BJ (cell line): ENCODE measurements at regions not wholly inside any gene's neighbourhood (a gene's known extent, or its start where the extent isn't known, plus 50 kb on each side); places are given as distances from the start of the nearest gene placed in this dataset.

Experiments used
- CTCF ChIA-PET: fragments of 350-600 bp; formaldehyde crosslinking; extraction: SDS; loops from one replicate; lab custom pipeline; 2021; ENCODE audit warnings: antibody characterized with exemption, inconsistent platforms; lab: Yijun Ruan, JAX
- POLR2A ChIA-PET: fragments of 300-600 bp; sonication (Branson Sonifier 250); formaldehyde crosslinking; extraction: SDS; loops from one replicate; lab custom pipeline; 2021; ENCODE audit warnings: antibody characterized with exemption; lab: Charles Lee
- DNase-seq: peaks from one replicate; pipeline ENCODE4 v3.0.0-alpha.2; 2011; ENCODE audit warnings: low read depth
- H3K27me3 ChIP-seq: 2 replicates; pipeline ENCODE4 v1.6.0; 2011; ENCODE audit warnings: low read length; ENCODE audit not compliant: control insufficient read depth, insufficient read depth
- H3K36me3 ChIP-seq: 2 replicates; pipeline ENCODE4 v1.5.1; 2011; ENCODE audit warnings: low read length; ENCODE audit not compliant: control insufficient read depth, insufficient read depth
- H3K4me3 ChIP-seq: 2 replicates; pipeline ENCODE4 v1.5.1; 2011; ENCODE audit warnings: low read depth, mild to moderate bottlenecking, control low read depth, low read length
- TF ChIP-seq, protein P1 (sequence below): IDR thresholded peaks from 2 replicates; pipeline ENCODE4 v1.5.1; 2011; ENCODE audit warnings: low read depth, mild to moderate bottlenecking, control low read depth, inconsistent platforms, low read length, moderate library complexity; ENCODE audit not compliant: insufficient read depth

DNA sequence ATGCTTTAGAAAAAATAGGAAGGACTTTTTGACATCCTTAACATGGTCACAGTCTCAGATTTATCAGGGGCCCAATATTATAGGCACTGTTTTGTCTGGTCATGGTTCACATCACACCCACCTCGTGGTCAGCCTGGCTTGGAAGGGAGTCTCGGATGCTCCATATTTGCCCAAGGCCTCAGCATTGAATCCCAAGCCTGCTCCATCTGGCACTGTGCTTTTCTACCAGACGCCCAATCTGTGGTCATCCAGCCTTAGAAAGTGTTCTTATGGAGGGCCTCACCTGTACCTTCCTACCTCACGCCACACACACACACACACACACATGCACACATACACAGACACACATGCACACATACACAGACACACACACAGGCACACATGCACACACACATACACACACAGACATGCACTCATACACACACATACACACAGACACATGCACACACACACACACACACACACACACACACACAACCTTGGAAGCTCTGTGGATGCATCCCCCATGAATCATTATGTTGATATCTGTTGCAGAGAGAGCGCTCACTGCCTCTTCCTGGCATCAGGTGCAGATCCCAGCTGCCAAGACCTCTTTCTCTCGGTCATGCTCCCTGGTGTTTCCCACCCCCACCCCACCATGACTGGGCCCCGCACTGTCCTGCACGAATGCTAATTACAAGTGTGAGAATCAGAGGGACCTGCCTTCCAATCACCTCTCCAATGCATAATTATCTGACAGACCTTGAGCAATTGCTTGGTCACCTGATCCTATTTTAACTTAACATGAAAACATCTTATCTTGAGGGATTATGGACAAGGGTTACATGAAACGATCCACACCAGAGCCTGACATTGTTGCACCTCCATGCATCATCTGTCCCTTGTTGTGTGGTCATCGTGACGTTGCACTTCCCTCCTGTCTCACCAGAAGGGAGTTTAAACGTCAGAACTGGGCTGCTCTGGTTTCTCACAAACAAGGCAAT is 122.7 kb upstream of the TMEM72 start:
- Histone ChIP-seq H3K36me3 (no peaks in the 10 kb centered on the region), H3K4me3 (no peak overlapping the region), H3K27me3 (peaks cover 2% of the 10 kb centered on the region; the same call in 1 of the 2 replicates)
- TF ChIP-seq, protein P1, sequence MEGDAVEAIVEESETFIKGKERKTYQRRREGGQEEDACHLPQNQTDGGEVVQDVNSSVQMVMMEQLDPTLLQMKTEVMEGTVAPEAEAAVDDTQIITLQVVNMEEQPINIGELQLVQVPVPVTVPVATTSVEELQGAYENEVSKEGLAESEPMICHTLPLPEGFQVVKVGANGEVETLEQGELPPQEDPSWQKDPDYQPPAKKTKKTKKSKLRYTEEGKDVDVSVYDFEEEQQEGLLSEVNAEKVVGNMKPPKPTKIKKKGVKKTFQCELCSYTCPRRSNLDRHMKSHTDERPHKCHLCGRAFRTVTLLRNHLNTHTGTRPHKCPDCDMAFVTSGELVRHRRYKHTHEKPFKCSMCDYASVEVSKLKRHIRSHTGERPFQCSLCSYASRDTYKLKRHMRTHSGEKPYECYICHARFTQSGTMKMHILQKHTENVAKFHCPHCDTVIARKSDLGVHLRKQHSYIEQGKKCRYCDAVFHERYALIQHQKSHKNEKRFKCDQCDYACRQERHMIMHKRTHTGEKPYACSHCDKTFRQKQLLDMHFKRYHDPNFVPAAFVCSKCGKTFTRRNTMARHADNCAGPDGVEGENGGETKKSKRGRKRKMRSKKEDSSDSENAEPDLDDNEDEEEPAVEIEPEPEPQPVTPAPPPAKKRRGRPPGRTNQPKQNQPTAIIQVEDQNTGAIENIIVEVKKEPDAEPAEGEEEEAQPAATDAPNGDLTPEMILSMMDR: no peak
- no peak for DNase-seq
- POLR2A ChIA-PET: no interaction called here
- CTCF ChIA-PET: no interaction called here

DNA sequence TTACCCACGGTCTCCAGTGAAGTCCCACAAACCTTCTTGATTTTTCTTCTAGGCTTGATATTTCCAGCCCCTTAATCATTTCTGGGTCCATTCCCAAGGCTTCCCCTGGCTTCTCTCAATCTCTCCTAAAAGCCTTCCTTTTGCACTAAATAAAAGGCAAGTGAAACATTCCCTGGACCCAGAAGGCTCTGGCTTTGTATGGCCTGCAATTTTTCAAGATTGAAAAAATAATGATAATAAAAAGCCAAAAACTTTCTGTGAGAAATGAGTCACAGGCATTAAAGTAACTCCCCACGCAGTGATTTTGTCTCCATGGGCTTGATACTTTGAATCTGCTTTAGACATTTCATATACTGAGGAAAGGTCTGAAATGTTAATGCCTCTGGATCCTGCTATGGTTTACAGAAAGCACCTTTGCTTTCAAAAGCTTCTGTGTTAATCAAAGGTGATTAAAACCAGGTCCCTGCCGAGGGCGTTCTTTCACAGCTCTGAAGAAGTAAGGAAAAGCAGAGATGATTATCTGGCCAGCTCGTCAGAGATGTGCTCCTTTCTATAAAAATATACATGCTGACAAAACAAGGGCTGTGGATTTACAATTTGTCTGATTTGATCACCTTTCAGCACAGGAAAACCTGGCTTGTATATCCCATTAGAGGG is 118.9 kb upstream of the TMEM72 start:
- TF ChIP-seq, protein P1: no peak
- Histone ChIP-seq H3K27me3 (peaks cover 2% of the 10 kb centered on the region; the same call in 1 of the 2 replicates), H3K4me3 (no peak overlapping the region), H3K36me3 (no peaks in the 10 kb centered on the region)
- ChIA-PET POLR2A (no interaction called here), CTCF (no interaction called here)
- DNase-seq: no peak

GRCh38 chr10:44799966-44800365 is 111.2 kb upstream of the TMEM72 start:
- ChIA-PET POLR2A (no interaction called here), CTCF (no interaction called here)
- DNase-seq: no peak
- H3K4me3 ChIP-seq: no peak overlapping the region
- TF ChIP-seq, protein P1: no peak
- no peaks in the 10 kb centered on the region for H3K27me3 ChIP-seq
- no peaks in the 10 kb centered on the region for H3K36me3 ChIP-seq

DNA sequence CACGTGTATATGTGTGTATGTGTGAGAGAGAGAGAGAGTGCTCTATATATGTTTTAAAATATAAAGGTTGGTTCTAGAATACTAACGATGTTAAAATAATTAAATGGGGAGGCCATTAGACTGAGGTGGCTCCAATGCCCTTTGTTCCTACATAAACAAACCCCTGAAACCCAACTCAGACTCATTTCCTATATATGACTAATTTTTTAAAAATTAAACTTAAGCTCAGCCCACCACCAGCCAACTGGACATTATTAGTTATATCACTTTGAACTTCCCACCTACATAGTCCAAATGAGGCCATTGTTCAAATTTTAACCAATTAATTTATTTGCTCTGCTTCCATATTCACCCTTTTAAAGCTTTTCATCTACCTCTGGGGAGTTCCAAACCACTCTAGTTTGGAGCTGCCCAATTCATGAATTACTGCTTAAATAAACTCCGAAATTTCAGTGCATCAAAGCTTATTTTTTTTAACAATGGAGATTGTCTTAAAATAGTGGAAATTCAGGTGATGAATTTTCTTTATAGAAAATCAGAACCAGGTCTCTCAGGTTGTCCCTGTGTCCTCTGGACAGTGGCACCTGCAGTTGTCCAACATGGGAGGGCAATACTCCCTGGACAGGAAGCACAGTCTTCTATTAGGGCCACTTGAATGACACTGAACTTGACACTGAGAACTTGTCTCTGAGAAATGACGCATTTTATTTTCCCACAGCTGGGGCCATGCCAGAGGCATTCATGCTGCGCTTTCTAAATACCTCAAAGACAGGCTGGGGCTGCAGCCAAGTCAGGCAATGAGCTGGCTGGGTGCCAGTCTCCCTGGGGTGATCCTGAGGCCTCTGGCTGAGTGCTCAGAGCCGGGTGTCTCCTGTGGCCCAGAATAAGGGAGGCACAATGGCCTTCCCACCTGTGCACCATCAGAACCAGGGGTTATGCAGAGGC is 109.5 kb upstream of the TMEM72 start:
- ChIA-PET CTCF (interaction anchor here (1.7 kb wide), 1 partner anchor 415 kb away, joined by 5 read pairs; no protein-coding TSS in a partner anchor), POLR2A (no interaction called here)
- DNase-seq: peak; percentile 59
- Histone ChIP-seq H3K4me3 (no peak overlapping the region), H3K27me3 (no peaks in the 10 kb centered on the region), H3K36me3 (no peaks in the 10 kb centered on the region)
- TF ChIP-seq, protein P1: no peak
